GM03348 (cell line): ENCODE measurements at regions not wholly inside any gene's neighbourhood (a gene's known extent, or its start where the extent isn't known, plus 50 kb on each side); places are given as distances from the start of the nearest gene placed in this dataset.

ENCODE experiments used
- DNase-seq: peaks from one replicate; pipeline ENCODE4 v3.0.0; 2012; ENCODE audit warnings: low spot score

GRCh38 chr1:4530166-4530785 lies 124.1 kb upstream of the AJAP1 start:
- DNase-seq: no peak

DNA sequence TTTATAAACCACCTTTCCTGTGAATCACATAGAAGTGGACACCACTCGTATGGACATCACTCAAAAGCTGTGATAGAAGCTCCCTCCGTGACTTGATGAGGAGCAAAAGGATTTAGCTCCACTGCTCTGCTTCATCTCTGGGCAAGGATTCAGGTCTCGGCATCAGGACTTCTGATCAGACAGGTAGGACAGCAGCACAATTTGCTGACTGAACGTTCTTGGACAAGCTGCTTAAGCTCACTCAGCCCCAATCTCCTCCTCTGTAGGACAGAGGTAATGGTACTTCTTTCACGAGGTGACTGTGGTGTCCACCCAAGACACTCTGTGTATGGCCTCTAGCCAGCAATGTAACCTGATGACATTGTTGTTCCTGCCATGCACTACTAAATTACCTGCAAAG lies 122.6 kb upstream of the AJAP1 start:
- DNase-seq: no peak

- DNase-seq: no peak
These were observed 121.8 kb upstream of the AJAP1 start for GRCh38 chr1:4532656-4533055.

GRCh38 chr1:4546911-4547310 lies 107.5 kb upstream of the AJAP1 start:
- DNase-seq: no peak

DNA sequence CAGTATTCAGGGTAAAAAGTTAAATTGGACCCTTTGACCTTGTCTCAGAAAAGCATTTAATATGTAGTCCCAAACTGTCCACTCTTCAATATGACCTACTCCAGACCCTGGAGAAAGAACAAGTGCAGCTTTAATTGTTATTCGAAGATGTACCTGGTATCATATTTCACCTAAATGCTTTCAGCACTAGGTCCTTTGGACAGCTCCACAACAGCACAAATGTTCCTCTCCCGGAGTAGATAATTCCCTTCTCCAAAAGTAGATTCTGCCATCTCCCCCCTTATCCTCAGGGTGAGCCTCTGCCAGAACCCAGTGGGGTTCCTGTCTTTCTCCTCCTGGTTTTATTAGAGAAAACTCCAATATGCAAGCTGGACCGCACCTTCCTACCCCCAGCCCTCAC lies 104.5 kb upstream of the AJAP1 start:
- DNase-seq: no peak

- DNase-seq: no peak
These were observed 103.5 kb upstream of the AJAP1 start for GRCh38 chr1:4550941-4551340.

GRCh38 chr1:4551706-4552105 lies 102.7 kb upstream of the AJAP1 start:
- DNase-seq: no peak

DNA sequence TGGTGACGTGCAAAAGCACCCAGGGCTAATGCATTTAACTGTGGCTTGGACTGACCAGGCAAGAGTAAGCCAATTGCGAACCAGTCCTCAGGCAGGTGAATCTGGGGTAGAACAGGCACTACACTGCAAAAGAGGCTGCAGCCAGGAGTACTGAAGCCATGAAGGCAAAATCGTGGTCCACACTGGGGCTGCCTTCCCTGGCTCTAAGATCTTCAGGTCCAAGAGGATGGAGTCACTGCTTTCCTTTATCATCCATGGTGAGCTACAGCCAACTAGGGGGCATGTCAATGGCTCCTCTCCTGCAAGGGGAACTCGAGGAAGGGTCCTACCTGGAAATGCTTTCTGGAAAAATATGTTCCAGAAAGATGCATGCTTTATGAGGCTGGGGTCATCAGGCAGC lies 100.6 kb upstream of the AJAP1 start:
- no peak for DNase-seq

DNA sequence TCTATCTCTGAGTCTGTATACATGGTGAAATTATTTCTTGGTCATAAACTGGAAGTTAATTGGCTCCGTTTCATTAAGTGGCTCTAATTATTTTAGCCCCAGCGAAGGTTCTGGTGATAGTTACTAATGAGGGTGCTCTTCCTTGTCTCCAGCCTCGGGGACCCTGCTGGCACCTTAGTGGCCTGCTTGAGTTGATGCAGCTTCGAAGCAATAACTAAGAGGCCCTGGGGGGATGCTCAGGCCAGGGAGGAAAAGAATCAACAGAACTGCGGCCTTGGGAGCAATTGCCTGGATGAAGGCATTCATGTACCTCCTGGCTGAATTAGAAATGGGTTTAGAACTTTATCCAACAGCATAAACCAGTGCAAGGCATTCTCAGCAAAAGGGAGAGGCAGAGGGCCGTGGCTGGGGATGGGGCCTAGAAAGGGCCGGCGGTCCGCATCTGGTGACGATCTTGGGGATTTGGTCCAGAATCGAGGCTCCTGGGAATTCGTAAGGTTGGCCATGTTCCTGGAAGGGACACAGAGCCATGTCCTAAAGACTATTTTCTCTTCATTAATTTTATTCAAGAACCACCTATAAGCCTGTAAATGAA lies 100.0 kb upstream of the AJAP1 start:
- no peak for DNase-seq

- no peak for DNase-seq
These were observed 96.5 kb upstream of the AJAP1 start for GRCh38 chr1:4557949-4558348.

- DNase-seq: no peak
These were observed 93.2 kb upstream of the AJAP1 start for GRCh38 chr1:4561205-4561604.

- no peak for DNase-seq
These were observed 92.1 kb upstream of the AJAP1 start for GRCh38 chr1:4562321-4562720.

DNA sequence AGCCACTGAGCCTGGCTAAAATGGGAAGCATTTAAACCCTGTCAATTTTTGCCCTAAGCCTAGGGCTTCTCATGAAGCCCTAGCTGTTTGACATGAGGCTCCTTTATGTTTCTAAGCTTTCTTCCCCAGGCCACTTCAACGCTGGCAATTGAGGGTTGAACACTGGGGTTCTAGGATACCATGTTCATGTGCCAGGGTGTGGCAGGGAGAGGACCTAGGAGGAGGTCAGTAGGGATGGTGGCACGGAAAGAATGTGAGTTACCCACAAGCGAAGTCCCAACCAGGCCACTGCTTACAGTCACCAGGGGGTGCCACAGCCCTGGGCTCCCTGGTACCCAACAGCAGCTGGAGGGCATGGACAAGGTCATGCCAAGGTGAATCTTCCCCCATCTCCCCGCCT lies 90.8 kb upstream of the AJAP1 start:
- no peak for DNase-seq

- DNase-seq: no peak
These were observed 90.4 kb upstream of the AJAP1 start for GRCh38 chr1:4564051-4564450.

DNA sequence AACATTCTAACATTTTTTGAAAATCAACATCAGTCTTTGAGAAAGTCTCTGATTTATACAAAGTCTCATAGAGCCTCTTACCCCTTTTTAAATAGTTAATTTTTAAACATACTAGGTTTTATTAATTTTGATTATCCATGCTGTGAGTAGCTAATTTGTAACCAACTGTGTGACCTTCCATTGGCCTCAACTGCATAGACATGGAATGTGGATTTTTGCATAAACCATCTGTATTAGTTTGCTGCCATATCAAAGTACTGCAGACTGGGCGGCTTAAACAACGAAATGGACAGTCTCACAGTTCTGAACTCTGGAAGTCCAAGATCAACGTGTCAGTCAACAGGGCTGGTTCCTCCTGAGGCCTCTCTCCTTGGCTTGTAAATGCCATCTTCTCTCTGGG lies 89.2 kb upstream of the AJAP1 start:
- DNase-seq: no peak

DNA sequence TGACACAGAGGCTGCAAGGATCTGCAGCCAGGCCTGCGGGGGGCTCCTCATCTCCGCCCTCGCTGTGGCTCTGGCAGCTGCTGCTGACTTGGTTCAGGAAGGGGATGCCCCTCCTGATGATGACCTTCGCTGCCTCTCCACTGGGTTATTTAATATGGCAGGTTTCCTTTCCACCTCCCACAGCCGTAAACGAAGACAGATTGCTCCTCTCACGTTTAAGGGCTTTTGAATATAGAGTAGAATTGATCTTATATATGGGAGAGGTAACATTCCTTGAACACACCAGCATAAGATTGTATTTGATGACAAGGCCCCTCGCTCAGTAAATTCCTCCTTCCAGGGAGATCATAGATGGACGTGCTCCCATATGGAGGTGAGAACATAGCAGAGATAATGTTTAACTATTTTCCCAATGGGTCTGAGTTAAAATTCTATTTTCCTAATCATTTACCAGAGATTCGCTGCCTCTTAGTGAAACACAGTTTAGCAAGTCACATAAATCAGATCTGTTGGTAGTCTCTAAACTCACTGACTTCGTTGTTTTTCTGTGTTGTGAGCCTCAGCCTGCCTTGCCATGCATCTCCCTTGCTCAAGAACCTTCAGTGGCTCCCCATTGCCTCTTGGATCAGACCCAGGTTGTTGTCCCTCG lies 88.5 kb upstream of the AJAP1 start:
- no peak for DNase-seq

GRCh38 chr1:4571263-4571662 lies 83.1 kb upstream of the AJAP1 start:
- DNase-seq: no peak

DNA sequence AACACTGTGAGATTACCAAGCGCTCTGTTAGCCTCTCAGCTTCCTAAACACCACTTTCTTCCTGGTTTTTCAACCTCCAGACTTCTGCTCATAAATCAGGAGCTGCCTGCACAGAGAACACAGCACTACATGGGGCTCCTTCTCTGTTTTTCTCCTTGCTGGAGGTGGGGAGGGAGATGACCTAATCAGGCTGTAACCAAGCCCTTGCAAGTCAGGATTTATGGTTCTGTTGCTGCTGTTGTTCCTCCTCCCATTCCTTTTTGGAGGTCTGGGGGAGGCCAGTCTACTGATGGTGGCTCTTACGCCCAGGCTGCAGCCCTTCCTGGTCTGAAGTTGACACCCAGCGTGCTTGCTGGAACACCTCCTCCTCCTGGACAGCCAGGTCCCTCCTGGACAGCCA lies 80.9 kb upstream of the AJAP1 start:
- no peak for DNase-seq

DNA sequence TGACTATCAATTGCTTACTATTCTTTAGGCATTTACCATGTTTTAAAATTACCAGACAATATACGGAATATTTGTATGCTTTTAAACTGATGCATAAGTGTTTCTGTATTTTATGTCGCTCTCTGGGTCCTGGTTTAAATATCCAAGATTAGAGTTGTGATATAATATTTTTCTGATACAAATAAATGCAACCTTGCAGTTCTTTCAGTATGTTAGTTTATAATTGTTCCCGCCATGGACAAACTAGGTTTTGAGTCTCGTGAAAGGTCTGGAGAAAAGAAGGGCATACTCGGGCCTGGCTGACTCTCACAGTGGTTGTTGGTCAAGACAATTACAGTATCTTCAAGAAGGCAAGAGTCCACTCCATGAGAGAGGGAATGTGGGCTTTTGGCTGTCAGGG lies 72.6 kb upstream of the AJAP1 start:
- DNase-seq: no peak

DNA sequence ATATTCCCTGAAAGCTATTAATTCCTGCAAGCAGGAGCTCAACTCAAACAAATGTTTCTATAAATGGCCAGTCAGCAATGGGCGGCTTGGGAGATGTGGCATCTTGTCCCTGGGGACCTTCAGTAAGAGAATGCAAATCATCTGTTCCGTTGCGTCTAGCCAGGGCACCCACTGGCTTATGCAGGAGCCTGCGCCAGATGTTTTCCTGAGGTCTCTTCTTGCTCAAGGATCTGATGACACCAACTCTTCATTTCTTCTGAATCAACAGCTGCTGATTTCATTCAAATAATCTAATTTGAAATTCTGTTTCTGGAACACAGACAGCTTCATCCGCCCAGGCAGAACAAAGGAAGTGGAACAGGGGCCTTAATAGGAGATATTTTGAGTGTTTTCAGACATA lies 70.0 kb upstream of the AJAP1 start:
- DNase-seq: no peak

GRCh38 chr1:4585216-4585615 lies 69.2 kb upstream of the AJAP1 start:
- no peak for DNase-seq

DNA sequence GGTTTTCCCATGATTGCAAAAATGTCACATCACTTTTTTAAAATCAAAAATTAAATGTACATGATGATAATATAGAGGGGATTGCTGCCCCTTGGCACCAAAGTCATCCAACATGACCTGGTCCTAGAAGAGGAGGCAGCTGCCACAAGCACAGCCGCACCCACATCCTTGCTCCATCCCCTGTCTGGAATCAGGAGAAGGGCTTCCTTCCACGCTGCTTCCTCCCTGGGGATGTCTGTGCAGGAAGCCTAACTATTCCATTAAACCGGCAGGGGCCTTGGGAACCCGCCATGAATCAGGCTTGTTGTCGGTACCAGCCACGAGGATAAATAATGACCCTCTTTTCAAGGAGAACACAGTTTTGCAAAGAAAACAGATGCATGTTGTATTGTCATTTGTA lies 68.7 kb upstream of the AJAP1 start:
- no peak for DNase-seq

DNA sequence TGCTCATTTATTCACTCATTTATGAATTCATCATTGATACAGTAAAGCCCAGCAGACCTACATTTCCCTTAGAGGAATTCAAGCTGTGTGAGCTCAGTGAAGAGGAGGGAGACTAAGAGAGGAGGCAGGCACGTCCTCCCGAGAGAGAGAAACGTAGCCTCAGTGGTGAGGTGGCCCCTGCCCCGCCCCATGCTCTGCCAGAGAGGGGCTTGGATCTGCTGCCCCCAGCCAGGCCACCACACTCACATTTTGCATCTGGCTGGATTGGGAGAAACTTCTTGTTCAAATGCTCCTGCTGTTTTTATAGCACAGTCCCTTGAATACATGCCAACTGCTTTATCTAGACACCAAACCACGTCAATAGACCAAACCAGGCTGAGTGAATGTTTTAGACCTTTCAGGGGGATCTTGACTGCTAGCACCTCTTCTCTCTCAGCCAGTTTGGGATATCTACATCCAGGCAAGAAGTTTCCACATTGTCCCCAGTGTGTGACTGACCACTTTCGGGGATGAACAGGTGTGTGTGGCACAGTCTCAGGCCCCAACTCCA lies 67.7 kb upstream of the AJAP1 start:
- no peak for DNase-seq

GRCh38 chr1:4587721-4588120 lies 66.7 kb upstream of the AJAP1 start:
- DNase-seq: no peak
